ENCODE measurements at regions not wholly inside any gene's neighbourhood (a gene's known extent, or its start where the extent isn't known, plus 50 kb on each side); places are given as distances from the start of the nearest gene placed in this dataset.
A peak's percentile ranks its signal among the peaks of the same experiment; 100 is the strongest.
"Not testable (repeated sequence)": the region's sequence is repeated elsewhere in the genome, so short reads cannot be mapped to it uniquely, and the experiment has no call there.

- not testable (repeated sequence) for H3K4me3 Mint-ChIP-seq
These were observed 198.4 kb downstream of the SPANXN3 start for GRCh38 chrX:143318857-143319256.

DNA sequence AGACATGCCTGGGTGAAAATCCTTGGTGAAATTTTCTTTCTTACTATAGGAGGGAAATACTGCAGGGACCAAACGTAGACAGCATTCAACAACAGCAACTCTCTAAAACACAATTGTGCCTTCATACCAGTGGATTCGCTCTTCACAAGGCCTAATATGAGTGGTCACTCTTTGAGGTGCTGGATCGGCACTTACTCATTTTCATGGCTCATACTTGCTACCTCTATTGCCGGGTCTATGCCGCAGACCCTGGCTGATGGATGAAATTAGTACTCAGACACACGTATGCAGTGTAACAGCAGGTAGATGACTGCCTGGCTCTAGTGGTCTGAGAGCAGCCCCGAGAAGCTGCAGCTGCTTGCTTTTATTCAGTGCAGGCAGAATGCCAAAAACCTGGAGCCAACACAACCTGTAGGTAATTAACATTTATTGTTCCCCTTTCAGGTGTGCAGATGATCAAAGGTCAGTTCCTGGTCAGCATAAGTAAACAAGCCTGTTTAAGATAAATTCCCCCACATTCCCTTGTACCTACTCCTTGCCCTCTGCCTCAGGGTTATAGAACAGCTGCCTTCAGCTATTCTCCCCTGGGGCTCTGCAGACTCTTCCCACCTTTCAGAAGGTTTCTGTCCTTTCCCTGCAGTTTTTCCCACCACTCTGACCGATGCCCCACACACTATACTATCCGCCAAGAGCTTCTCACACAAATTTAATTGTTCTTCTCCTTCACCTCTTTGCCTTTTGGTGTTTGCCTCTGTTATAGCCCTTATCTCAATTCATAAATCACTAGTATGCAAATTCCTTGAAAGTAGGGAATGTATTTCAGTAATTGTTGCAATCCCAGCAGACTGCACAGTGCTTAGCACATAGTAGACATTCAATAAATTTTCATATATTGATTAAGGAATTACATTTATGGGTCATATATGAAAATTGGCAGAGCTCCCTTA lies 210.0 kb downstream of the SPANXN3 start:
- Histone ChIP-seq H3F3A (replicated peaks; ENCODE audit: low read depth) (no peaks in the 10 kb centered on the region), H3K4me3 (no peak overlapping the region), H3K36me3 (ENCODE audit: insufficient read depth) (no peaks in the 10 kb centered on the region), H3K9me2 (ENCODE audit: insufficient read depth) (no peaks in the 10 kb centered on the region), H3K79me2 (replicated peaks; ENCODE audit: insufficient read depth) (no peaks in the 10 kb centered on the region), H3K4me1 (ENCODE audit: insufficient read depth) (no peaks in the 10 kb centered on the region), H2AFZ (no peak overlapping the region), H3K27ac (ENCODE audit: low read depth) (no peak overlapping the region), H3K27me3 (ENCODE audit: insufficient read depth) (no peaks in the 10 kb centered on the region), H3K4me2 (no peak overlapping the region), H4K20me1 (replicated peaks; ENCODE audit: insufficient read depth) (no peaks in the 10 kb centered on the region)
- Mint-ChIP-seq H3K4me1 (peaks cover 5% of the 10 kb centered on the region), H3K4me3 (no peak overlapping the region), H3K36me3 (ENCODE audit: low read depth) (no peaks in the 10 kb centered on the region; the same call in 2 of the 3 replicates), H3K27me3 (ENCODE audit: insufficient read depth, low read depth, poor library complexity) (peaks cover 2% of the 10 kb centered on the region), H3K27ac (no peak overlapping the region), H3K9me3 (no peaks in the 10 kb centered on the region; the same call in 2 of the 3 replicates)
- ATAC-seq (no peak), DNase-seq (ENCODE audit: low spot score) (peak; percentile 1)
- TF ChIP-seq STAT1 (IDR thresholded peaks at IDR 0.05; ENCODE audit: unreplicated experiment) (no peak), ZNF114 (CRISPR knock-in tag; IDR thresholded peaks at IDR 0.05) (no peak), ZNF331 (CRISPR knock-in tag; IDR thresholded peaks at IDR 0.05; ENCODE audit: low read depth) (no peak), EZH2 (IDR thresholded peaks at IDR 0.05; ENCODE audit: low read depth, unreplicated experiment) (no peak), CTCF (conservative IDR thresholded peaks at IDR 0.05; ENCODE audit: low read depth in 2 of 2) (no peak), EZH2phosphoT487 (IDR thresholded peaks at IDR 0.05; ENCODE audit: unreplicated experiment) (no peak), JUNB (IDR thresholded peaks at IDR 0.05; ENCODE audit: unreplicated experiment) (no peak)
- TF ChIP-seq, protein P1, sequence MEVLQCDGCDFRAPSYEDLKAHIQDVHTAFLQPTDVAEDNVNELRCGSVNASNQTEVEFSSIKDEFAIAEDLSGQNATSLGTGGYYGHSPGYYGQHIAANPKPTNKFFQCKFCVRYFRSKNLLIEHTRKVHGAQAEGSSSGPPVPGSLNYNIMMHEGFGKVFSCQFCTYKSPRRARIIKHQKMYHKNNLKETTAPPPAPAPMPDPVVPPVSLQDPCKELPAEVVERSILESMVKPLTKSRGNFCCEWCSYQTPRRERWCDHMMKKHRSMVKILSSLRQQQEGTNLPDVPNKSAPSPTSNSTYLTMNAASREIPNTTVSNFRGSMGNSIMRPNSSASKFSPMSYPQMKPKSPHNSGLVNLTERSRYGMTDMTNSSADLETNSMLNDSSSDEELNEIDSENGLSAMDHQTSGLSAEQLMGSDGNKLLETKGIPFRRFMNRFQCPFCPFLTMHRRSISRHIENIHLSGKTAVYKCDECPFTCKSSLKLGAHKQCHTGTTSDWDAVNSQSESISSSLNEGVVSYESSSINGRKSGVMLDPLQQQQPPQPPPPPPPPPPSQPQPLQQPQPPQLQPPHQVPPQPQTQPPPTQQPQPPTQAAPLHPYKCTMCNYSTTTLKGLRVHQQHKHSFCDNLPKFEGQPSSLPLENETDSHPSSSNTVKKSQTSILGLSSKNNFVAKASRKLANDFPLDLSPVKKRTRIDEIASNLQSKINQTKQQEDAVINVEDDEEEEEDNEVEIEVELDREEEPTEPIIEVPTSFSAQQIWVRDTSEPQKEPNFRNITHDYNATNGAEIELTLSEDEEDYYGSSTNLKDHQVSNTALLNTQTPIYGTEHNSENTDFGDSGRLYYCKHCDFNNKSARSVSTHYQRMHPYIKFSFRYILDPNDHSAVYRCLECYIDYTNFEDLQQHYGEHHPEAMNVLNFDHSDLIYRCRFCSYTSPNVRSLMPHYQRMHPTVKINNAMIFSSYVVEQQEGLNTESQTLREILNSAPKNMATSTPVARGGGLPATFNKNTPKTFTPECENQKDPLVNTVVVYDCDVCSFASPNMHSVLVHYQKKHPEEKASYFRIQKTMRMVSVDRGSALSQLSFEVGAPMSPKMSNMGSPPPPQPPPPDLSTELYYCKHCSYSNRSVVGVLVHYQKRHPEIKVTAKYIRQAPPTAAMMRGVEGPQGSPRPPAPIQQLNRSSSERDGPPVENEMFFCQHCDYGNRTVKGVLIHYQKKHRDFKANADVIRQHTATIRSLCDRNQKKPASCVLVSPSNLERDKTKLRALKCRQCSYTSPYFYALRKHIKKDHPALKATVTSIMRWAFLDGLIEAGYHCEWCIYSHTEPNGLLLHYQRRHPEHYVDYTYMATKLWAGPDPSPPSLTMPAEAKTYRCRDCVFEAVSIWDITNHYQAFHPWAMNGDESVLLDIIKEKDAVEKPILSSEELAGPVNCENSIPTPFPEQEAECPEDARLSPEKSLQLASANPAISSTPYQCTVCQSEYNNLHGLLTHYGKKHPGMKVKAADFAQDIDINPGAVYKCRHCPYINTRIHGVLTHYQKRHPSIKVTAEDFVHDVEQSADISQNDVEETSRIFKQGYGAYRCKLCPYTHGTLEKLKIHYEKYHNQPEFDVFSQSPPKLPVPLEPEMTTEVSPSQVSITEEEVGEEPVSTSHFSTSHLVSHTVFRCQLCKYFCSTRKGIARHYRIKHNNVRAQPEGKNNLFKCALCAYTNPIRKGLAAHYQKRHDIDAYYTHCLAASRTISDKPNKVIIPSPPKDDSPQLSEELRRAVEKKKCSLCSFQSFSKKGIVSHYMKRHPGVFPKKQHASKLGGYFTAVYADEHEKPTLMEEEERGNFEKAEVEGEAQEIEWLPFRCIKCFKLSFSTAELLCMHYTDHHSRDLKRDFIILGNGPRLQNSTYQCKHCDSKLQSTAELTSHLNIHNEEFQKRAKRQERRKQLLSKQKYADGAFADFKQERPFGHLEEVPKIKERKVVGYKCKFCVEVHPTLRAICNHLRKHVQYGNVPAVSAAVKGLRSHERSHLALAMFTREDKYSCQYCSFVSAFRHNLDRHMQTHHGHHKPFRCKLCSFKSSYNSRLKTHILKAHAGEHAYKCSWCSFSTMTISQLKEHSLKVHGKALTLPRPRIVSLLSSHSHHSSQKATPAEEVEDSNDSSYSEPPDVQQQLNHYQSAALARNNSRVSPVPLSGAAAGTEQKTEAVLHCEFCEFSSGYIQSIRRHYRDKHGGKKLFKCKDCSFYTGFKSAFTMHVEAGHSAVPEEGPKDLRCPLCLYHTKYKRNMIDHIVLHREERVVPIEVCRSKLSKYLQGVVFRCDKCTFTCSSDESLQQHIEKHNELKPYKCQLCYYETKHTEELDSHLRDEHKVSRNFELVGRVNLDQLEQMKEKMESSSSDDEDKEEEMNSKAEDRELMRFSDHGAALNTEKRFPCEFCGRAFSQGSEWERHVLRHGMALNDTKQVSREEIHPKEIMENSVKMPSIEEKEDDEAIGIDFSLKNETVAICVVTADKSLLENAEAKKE (CRISPR knock-in tag; IDR thresholded peaks at IDR 0.05), result no peak
- TF ChIP-seq, protein P2, sequence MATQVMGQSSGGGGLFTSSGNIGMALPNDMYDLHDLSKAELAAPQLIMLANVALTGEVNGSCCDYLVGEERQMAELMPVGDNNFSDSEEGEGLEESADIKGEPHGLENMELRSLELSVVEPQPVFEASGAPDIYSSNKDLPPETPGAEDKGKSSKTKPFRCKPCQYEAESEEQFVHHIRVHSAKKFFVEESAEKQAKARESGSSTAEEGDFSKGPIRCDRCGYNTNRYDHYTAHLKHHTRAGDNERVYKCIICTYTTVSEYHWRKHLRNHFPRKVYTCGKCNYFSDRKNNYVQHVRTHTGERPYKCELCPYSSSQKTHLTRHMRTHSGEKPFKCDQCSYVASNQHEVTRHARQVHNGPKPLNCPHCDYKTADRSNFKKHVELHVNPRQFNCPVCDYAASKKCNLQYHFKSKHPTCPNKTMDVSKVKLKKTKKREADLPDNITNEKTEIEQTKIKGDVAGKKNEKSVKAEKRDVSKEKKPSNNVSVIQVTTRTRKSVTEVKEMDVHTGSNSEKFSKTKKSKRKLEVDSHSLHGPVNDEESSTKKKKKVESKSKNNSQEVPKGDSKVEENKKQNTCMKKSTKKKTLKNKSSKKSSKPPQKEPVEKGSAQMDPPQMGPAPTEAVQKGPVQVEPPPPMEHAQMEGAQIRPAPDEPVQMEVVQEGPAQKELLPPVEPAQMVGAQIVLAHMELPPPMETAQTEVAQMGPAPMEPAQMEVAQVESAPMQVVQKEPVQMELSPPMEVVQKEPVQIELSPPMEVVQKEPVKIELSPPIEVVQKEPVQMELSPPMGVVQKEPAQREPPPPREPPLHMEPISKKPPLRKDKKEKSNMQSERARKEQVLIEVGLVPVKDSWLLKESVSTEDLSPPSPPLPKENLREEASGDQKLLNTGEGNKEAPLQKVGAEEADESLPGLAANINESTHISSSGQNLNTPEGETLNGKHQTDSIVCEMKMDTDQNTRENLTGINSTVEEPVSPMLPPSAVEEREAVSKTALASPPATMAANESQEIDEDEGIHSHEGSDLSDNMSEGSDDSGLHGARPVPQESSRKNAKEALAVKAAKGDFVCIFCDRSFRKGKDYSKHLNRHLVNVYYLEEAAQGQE (IDR thresholded peaks at IDR 0.05; ENCODE audit: unreplicated experiment), result no peak

More at GRCh38 chrX:143318857-143319256, 198.4 kb downstream of the SPANXN3 start:
- H3K27me3 ChIP-seq (ENCODE audit: insufficient read depth); H3K27ac Mint-ChIP-seq; H3K79me2 ChIP-seq (replicated peaks; ENCODE audit: insufficient read depth); H3K36me3 Mint-ChIP-seq (ENCODE audit: low read depth); H3K9me2 ChIP-seq (ENCODE audit: insufficient read depth); H2AFZ ChIP-seq; H4K20me1 ChIP-seq (replicated peaks; ENCODE audit: insufficient read depth); H3K9me3 Mint-ChIP-seq; H3K27me3 Mint-ChIP-seq (ENCODE audit: insufficient read depth, low read depth, poor library complexity); ATAC-seq; H3K4me3 ChIP-seq; H3K4me1 Mint-ChIP-seq; H3K4me1 ChIP-seq (ENCODE audit: insufficient read depth); H3K4me2 ChIP-seq; H3K36me3 ChIP-seq (ENCODE audit: insufficient read depth); H3K27ac ChIP-seq (ENCODE audit: low read depth); DNase-seq (ENCODE audit: low spot score); H3F3A ChIP-seq (replicated peaks; ENCODE audit: low read depth): not testable (repeated sequence)

Data from GM23338 (cell line).